ENCODE measurements at regions not wholly inside any gene's neighbourhood (a gene's known extent, or its start where the extent isn't known, plus 50 kb on each side); places are given as distances from the start of the nearest gene placed in this dataset.

DNA sequence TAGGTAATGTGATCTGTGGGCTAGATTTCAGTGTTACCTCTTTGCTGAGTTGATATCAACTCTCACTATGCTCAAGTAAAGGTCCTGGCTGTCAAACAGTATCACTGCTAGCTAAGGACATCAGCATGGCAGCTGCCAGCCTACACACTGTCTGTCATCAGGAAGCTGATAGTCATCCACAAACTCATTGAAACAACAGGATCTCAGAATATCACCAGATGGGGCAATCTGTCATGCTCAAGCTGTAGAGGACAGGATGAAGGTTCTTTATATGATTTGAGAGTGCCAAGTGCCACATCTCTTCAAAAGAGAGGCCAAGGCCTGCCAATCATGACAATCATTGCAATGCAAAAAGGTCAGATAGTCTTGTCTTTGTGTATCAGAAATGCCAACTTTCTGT lies 811.5 kb upstream of the SEL1L start:
- TF ChIP-seq, protein P1, sequence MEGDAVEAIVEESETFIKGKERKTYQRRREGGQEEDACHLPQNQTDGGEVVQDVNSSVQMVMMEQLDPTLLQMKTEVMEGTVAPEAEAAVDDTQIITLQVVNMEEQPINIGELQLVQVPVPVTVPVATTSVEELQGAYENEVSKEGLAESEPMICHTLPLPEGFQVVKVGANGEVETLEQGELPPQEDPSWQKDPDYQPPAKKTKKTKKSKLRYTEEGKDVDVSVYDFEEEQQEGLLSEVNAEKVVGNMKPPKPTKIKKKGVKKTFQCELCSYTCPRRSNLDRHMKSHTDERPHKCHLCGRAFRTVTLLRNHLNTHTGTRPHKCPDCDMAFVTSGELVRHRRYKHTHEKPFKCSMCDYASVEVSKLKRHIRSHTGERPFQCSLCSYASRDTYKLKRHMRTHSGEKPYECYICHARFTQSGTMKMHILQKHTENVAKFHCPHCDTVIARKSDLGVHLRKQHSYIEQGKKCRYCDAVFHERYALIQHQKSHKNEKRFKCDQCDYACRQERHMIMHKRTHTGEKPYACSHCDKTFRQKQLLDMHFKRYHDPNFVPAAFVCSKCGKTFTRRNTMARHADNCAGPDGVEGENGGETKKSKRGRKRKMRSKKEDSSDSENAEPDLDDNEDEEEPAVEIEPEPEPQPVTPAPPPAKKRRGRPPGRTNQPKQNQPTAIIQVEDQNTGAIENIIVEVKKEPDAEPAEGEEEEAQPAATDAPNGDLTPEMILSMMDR (IDR thresholded peaks at IDR 0.05; ENCODE audit: low read length) = no peak
- no peak for TF ChIP-seq EZH2 (IDR thresholded peaks at IDR 0.05; ENCODE audit: borderline replicate concordance, low read length)
